Smooth muscle cell (in vitro differentiated cells): ENCODE measurements at regions not wholly inside any gene's neighbourhood (a gene's known extent, or its start where the extent isn't known, plus 50 kb on each side); places are given as distances from the start of the nearest gene placed in this dataset.
A peak's percentile ranks its signal among the peaks of the same experiment; 100 is the strongest.

Experiments
- DNase-seq: peaks from one replicate; lab custom pipeline; 2025; ENCODE audit not compliant: unreplicated experiment; lab: John Stamatoyannopoulos, UW
- H2AFZ ChIP-seq: fragments of 200-600 bp; sonication (generic); 2 replicates; pipeline ENCODE4 v1.6.0; 2016; ENCODE audit warnings: antibody characterized with exemption, low read depth, mild to moderate bottlenecking
- H3F3A ChIP-seq: fragments of 200-600 bp; sonication (generic); 2 replicates; pipeline ENCODE4 v1.6.0; 2017; ENCODE audit warnings: antibody characterized with exemption, low read depth
- H3K27ac ChIP-seq: fragments of 200-600 bp; sonication (generic); 2 replicates; pipeline ENCODE4 v1.5.1; 2016; ENCODE audit warnings: low read depth, mild to moderate bottlenecking
- H3K27me3 ChIP-seq: fragments of 200-600 bp; sonication (generic); 2 replicates; pipeline ENCODE4 v1.6.1; 2016; ENCODE audit warnings: low read depth, mild to moderate bottlenecking
- H3K36me3 ChIP-seq: fragments of 200-600 bp; sonication (generic); 2 replicates; pipeline ENCODE4 v1.5.1; 2016; ENCODE audit warnings: low read depth
- H3K4me1 ChIP-seq: fragments of 200-600 bp; sonication (generic); 2 replicates; pipeline ENCODE4 v1.5.1; 2016; ENCODE audit warnings: low read depth
- H3K4me2 ChIP-seq: fragments of 200-600 bp; sonication (generic); 2 replicates; pipeline ENCODE4 v1.6.0; 2016; ENCODE audit warnings: mild to moderate bottlenecking
- H3K4me3 ChIP-seq: fragments of 200-600 bp; sonication (generic); 2 replicates; pipeline ENCODE4 v1.5.1; 2016; ENCODE audit warnings: mild to moderate bottlenecking
- H3K79me2 ChIP-seq: fragments of 200-600 bp; sonication (generic); 2 replicates; pipeline ENCODE4 v1.6.0; 2016; ENCODE audit warnings: low read depth, mild to moderate bottlenecking
- H3K9ac ChIP-seq: fragments of 200-600 bp; sonication (generic); 2 replicates; pipeline ENCODE4 v1.6.0; 2016; ENCODE audit warnings: low read depth
- H3K9me3 ChIP-seq: fragments of 200-600 bp; sonication (generic); replicated peaks from 2 replicates; pipeline ENCODE4 v1.5.1; 2016; ENCODE audit warnings: low read depth
- H4K20me1 ChIP-seq: fragments of 200-600 bp; sonication (generic); 2 replicates; pipeline ENCODE4 v1.6.0; 2016; ENCODE audit warnings: low read depth
- CTCF ChIP-seq: fragments of 200-600 bp; sonication (generic); IDR thresholded peaks from 2 replicates; pipeline ENCODE4 v1.5.1; 2017; ENCODE audit warnings: borderline replicate concordance, mild to moderate bottlenecking, antibody characterized with exemption; ENCODE audit not compliant: insufficient read depth, poor library complexity, severe bottlenecking
- WGBS: methylation state at CpG from one replicate; pipeline ENCODE4 v1.1.7; 2016; ENCODE audit warnings: low lambda C conversion rate; 5-methylcytosine and 5-hydroxymethylcytosine counted together

- Histone ChIP-seq H3K9me3 (no peaks in the 10 kb centered on the region), H3K36me3 (no peaks in the 10 kb centered on the region), H3K79me2 (no peaks in the 10 kb centered on the region), H3K4me1 (peaks cover 7% of the 10 kb centered on the region), H3K9ac (no peak overlapping the region), H3K27ac (peak overlapping the region; percentile 71), H3K27me3 (no peaks in the 10 kb centered on the region), H3K4me2 (peak overlapping the region; percentile 46), H3F3A (peaks cover 8% of the 10 kb centered on the region), H3K4me3 (no peak overlapping the region), H2AFZ (no peak overlapping the region), H4K20me1 (no peaks in the 10 kb centered on the region)
- TF ChIP-seq CTCF = no peak
- no peak for DNase-seq
- WGBS = 45% methylated on average over 8 of the region's 8 CpGs
Observed at GRCh38 chrX:40263014-40263560, 165.3 kb upstream of the BCOR start.

- no peak overlapping the region for H3K9ac ChIP-seq
- no peaks in the 10 kb centered on the region for H3K9me3 ChIP-seq
- no peaks in the 10 kb centered on the region for H4K20me1 ChIP-seq
- H3K79me2 ChIP-seq = no peaks in the 10 kb centered on the region
- peak overlapping the region; percentile 46 for H3K4me2 ChIP-seq
- H3K4me3 ChIP-seq = no peak overlapping the region
- no peaks in the 10 kb centered on the region for H3K27me3 ChIP-seq
- H3K36me3 ChIP-seq = no peaks in the 10 kb centered on the region
- DNase-seq = no peak
- H3K4me1 ChIP-seq = peaks cover 3% of the 10 kb centered on the region
- 34% methylated on average over 13 of the region's 13 CpGs for WGBS
- TF ChIP-seq CTCF = no peak
- H2AFZ ChIP-seq = peak overlapping the region; percentile 54
- peaks cover 8% of the 10 kb centered on the region for H3F3A ChIP-seq
- peak overlapping the region; percentile 71 for H3K27ac ChIP-seq
Observed at GRCh38 chrX:40262157-40263013, 164.6 kb upstream of the BCOR start.

- Histone ChIP-seq H3K36me3 (no peaks in the 10 kb centered on the region), H3F3A (peaks cover 8% of the 10 kb centered on the region), H2AFZ (peak overlapping the region; percentile 54), H3K27me3 (no peaks in the 10 kb centered on the region), H4K20me1 (no peaks in the 10 kb centered on the region), H3K9me3 (no peaks in the 10 kb centered on the region), H3K79me2 (no peaks in the 10 kb centered on the region), H3K4me3 (no peak overlapping the region), H3K4me1 (no peaks in the 10 kb centered on the region), H3K9ac (no peak overlapping the region), H3K4me2 (peak overlapping the region; percentile 46), H3K27ac (peak overlapping the region; percentile 71)
- 84% methylated on average over 7 of the region's 7 CpGs for WGBS
- TF ChIP-seq CTCF = no peak
- no peak for DNase-seq
Observed at GRCh38 chrX:40261833-40262156, 164.0 kb upstream of the BCOR start.
